ENCODE measurements at regions not wholly inside any gene's neighbourhood (a gene's known extent, or its start where the extent isn't known, plus 50 kb on each side); places are given as distances from the start of the nearest gene placed in this dataset.

DNA sequence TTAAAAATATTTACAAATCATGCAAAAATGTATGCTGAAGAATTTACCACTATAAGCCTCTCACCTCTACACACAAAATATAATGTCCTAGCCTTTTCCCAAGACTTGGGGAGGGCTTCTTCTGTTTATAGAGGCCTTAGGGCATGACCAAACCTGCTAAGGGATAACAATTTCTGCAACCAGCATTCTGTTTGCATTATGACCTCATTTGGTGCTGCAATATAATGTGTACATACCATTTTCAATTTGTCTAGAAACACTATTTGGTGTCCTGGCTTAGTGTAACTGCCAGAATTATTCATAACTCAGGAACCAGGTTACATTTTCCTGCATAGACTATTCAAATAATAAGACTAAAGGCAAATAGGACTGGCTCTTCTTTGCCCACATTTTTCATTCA is 446.6 kb upstream of the SORCS1 start:
- no peak overlapping the region for H3K4me3 ChIP-seq (ENCODE audit: low read depth, low read length)
- TF ChIP-seq, protein P1, sequence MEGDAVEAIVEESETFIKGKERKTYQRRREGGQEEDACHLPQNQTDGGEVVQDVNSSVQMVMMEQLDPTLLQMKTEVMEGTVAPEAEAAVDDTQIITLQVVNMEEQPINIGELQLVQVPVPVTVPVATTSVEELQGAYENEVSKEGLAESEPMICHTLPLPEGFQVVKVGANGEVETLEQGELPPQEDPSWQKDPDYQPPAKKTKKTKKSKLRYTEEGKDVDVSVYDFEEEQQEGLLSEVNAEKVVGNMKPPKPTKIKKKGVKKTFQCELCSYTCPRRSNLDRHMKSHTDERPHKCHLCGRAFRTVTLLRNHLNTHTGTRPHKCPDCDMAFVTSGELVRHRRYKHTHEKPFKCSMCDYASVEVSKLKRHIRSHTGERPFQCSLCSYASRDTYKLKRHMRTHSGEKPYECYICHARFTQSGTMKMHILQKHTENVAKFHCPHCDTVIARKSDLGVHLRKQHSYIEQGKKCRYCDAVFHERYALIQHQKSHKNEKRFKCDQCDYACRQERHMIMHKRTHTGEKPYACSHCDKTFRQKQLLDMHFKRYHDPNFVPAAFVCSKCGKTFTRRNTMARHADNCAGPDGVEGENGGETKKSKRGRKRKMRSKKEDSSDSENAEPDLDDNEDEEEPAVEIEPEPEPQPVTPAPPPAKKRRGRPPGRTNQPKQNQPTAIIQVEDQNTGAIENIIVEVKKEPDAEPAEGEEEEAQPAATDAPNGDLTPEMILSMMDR (IDR thresholded peaks at IDR 0.05; ENCODE audit: low read depth, low read length, missing control alignments): no peak
- no peak for DNase-seq (ENCODE audit: low read depth)

DNA sequence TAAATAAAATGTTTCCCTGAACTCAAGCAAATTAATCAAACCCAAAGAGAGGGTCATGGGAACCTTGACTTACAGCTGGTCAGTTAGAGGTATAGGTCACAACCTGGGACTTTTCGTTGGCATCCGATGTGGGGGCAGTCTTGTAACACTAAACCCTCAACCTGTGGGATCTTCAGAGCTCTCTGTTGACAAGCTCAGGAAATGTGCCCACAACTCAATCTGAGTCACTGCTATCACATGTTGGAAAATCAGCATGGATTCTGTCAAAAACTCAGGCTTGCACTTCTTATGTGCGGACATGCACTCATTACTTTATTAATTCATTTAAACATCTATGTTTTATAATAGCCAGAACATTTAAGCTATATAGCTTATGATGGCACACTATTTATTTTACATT is 424.6 kb upstream of the SORCS1 start:
- no peak overlapping the region for H3K4me3 ChIP-seq (ENCODE audit: low read depth, low read length)
- TF ChIP-seq, protein P1 (IDR thresholded peaks at IDR 0.05; ENCODE audit: low read depth, low read length, missing control alignments): no peak
- DNase-seq (ENCODE audit: low read depth): no peak

DNA sequence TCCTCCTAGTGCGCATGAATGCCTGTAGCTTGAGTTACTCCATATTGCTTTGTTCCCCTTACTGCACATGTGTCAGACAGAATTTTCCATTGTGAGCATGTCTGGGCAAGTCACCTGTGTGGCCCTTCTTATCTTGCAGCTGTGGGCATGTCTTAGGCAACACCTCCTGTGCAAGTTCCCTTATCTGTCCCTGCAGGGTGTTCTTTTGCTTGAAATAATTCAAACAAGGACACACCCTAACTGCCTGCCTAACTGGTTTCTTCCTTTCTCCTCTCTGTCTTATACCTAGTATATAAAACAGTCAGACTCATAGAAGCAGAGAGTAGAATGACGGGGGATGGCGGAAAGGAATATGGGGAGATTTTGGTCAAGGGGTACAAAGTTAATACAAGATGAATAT is 421.1 kb upstream of the SORCS1 start:
- no peak for DNase-seq (ENCODE audit: low read depth)
- TF ChIP-seq, protein P1 (IDR thresholded peaks at IDR 0.05; ENCODE audit: low read depth, low read length, missing control alignments): no peak
- no peak overlapping the region for H3K4me3 ChIP-seq (ENCODE audit: low read depth, low read length)

DNA sequence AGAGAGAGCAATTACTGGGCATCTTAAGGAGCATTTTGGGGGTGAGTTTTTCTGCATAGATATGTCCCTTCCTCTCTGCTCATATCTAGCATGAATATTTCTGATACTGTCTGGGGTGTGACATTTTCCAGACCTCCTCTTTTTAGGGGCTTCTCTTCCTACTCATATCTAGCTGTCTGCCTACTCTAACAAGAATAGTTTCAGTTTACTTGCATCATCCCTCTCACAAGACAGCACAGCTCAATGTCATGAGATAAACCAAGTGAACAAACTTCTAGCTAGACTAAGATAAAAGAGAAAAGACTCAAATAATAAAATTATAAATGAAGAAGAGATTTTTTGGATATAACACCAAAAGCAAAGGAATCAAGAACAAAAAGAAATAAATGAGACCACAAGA is 419.5 kb upstream of the SORCS1 start:
- DNase-seq (ENCODE audit: low read depth): no peak
- TF ChIP-seq, protein P1 (IDR thresholded peaks at IDR 0.05; ENCODE audit: low read depth, low read length, missing control alignments): no peak
- H3K4me3 ChIP-seq (ENCODE audit: low read depth, low read length): no peak overlapping the region

DNA sequence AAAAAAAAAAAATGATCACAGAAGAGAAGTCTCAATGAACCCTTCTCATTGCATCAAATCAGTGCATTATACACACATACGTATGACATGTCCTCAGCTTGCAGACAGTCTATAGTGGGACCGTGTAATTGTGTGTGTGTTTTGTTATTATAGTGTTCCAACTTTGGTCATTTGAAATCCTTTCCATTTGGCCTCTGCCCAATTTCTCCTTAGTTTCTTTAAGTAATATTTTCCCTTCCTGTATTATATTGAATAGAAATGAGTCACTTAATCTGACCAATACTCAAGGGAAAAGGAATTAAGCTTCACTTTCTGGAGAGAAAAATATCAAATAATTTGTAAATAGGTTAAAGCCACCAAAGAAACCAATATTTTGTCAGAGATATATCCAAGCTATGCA is 415.5 kb upstream of the SORCS1 start:
- TF ChIP-seq, protein P1 (IDR thresholded peaks at IDR 0.05; ENCODE audit: low read depth, low read length, missing control alignments): no peak

DNA sequence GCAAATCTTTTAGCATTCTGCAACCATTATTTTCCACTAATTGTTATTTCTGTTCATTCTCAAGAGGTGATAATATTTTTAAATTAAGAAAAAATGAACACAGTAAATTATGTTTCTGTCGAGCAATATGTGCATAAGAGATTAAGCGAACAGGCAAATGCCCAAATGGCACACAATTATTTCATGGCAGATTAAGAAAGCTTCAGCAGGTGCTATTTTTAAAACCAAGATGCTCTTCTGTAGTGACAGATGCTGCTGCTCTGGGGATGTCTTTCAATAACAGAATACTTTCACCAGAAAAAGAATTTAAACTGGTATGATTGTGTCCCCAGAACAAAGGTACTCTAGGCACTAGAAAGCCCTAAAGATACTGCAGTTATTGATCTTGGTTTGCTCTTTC is 412.7 kb upstream of the SORCS1 start:
- TF ChIP-seq, protein P1 (IDR thresholded peaks at IDR 0.05; ENCODE audit: low read depth, low read length, missing control alignments): no peak
- DNase-seq (ENCODE audit: low read depth): no peak
- H3K4me3 ChIP-seq (ENCODE audit: low read depth, low read length): no peak overlapping the region

More for the DNA sequence above, 415.5 kb upstream of the SORCS1 start:
- no peak for DNase-seq (ENCODE audit: low read depth)
- no peak overlapping the region for H3K4me3 ChIP-seq (ENCODE audit: low read depth, low read length)

DNA sequence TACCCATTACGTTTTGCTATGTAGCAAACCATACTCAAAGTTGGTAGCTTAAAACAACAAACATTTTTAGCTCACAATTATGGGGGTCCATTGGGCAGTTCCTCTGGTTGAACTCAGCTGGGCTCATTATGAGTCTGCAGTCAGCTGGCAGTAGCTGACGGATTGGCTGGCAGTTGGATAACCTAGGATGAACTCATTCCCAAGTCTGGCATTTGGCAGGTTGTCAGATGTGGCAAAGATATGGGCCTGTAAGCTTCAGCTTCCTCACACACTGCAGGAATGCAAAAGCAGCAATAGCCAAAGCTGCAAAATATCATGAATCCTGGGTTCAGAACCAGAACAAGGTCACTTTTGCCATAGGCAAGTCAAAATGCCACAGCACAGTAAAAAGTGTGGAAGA is 412.2 kb upstream of the SORCS1 start:
- H3K4me3 ChIP-seq (ENCODE audit: low read depth, low read length): no peak overlapping the region
- DNase-seq (ENCODE audit: low read depth): no peak
- TF ChIP-seq, protein P1 (IDR thresholded peaks at IDR 0.05; ENCODE audit: low read depth, low read length, missing control alignments): no peak
